GM18858 (cell line): ENCODE measurements at regions not wholly inside any gene's neighbourhood (a gene's known extent, or its start where the extent isn't known, plus 50 kb on each side); places are given as distances from the start of the nearest gene placed in this dataset.
"Not testable (repeated sequence)": the region's sequence is repeated elsewhere in the genome, so short reads cannot be mapped to it uniquely, and the experiment has no call there.

Source experiments
- ATAC-seq: cut with Tn5 transposase; IDR thresholded peaks from one replicate; pipeline ENCODE4 v1.9.1; 2021; ENCODE audit not compliant: unreplicated experiment

DNA sequence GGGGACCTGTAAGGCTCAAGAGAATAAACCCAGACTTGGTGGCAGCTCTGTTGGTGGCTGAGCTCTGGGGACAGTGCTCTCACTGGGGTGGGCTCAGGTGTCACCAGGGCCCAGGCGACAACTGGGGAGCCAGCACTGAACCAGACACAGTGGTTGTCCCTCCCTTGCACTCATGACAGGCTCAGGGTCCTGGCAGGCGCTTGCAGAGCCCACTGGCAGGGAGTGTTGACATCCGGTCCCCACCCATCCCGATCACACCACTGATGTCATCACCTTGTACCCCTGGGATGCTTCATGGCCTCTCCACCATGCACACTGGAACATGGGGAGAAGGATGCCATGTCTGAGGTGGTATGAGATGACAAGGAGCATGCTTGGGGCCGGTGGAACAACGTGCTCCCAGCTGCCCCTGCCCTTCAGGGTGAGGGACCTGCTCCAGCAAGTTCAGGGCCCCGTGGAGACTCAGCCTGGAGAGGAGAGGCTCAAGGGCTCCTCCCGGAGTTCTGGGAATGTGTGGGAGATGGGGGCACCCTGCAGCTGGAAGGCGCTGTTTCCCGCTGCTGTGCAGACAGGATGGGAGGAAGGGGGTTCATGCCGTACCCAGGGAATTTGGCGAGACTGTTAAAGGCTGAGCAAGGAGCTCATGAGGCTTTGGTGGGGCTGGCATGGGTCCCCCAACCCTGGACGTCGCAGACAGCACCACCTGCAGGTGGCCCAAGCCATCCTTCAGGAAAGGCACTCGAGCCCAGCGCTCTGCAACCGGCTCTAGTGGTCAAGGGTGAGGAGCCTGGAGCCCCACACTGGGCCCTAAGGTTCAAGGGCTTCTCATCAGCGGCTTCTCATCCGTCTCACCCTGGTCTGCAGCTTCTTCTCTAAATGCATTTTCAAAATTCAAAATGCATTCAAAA, 141.1 kb upstream of the ZNF469 start:
- not testable (repeated sequence) for ATAC-seq

DNA sequence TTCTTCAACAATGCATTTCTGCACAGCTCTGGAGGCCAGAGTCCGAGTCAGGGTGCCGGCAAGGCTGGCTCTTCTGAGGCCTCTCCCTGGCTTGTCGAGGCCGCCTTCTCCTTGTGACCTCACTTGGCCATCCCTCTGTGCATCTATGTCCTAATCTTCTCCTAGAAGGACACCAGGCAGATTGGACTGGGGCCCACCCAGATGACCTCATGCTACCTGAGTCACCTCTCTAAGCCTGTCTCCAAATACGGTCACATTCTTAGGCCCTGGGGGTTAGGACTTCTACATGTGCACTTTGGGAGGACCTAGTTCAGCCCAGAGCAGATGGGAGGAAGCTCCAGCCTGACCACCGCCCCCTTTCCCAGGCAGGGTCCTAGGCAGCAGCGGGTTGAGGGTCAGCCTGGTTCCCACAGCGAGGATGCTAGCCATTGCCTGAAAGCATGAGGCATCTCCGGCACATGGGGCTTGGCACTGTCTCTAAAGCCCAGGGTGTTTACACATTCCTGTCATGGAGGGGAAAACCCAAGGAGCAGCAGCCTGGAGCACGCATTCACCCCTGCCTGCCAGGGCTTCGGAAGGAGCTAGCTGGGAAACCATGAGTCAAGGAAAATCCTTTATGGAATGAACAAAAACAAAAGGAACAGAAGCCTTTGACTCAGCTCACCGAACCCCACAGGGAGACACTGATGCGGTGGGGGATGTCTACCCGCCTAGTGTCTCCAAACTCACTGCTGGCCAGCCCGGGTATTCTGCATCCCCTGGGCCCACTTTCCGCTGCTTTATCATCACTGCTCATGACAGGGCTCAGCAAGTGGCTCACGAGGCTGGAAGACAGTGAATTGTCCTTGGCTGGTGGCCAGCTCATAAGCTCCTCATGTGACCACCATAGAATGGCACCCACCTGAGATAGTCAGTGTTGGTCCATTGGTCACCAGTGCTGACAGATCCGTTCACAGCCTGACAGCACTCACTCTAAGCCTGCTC, 140.2 kb upstream of the ZNF469 start:
- ATAC-seq = not testable (repeated sequence)

DNA sequence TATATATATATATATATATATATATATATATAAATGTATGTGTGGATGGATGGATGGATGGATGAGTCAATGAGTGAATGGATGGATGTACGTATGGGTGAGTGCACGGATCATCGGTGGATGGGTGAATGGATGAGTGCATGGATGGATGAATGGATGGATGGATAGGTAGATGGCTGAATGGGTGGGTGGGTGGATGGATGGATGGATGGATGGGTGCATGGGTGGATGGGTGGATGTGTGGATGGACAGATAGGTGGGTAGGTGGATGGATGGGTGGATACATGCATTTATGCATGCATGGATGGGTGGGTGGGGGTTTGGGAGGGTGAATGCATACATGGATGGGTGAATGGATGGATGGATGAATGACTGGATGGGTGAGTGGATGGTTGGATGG, 138.8 kb upstream of the ZNF469 start:
- ATAC-seq = not testable (repeated sequence)

DNA sequence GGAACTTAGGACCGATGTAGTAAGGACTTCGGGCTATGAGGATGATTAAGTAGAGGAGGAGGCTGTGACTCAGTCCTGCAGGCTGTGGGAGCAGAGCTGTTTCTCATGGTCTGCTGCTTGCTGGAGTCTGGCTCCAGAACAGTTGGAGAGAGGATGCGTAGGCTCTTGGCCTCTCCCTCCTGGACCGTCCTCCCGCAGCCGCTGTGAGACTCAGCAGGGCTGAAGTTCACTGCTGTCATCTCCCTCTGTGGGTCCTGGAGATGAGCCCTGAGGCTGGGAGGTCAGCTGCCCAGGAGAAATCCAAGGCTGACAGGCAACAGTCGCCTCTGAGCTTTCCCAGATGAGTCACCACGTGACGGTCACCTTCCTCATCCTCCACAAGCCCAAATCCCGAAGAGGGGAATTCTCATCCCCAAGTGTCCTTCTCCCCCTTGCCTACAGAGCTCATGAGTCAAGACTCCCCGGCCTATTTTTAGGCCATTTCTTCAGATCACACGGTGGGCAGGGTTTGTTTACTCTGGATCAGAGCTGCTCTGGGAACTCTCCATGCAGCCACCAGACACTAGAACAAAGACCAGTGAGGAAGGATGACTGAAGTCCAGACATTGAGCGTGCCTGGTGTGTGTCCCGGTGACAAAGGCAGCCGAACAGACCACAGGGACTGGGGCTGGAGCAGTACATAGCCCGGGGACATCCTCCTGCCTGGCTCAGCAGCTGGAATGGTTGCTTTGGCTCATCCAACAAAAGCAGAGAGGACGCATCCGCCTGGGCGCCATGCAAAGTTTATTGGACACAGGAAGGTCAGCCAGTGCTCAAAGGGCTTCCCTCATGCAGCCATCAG, 137.3 kb upstream of the ZNF469 start:
- ATAC-seq = not testable (repeated sequence)

DNA sequence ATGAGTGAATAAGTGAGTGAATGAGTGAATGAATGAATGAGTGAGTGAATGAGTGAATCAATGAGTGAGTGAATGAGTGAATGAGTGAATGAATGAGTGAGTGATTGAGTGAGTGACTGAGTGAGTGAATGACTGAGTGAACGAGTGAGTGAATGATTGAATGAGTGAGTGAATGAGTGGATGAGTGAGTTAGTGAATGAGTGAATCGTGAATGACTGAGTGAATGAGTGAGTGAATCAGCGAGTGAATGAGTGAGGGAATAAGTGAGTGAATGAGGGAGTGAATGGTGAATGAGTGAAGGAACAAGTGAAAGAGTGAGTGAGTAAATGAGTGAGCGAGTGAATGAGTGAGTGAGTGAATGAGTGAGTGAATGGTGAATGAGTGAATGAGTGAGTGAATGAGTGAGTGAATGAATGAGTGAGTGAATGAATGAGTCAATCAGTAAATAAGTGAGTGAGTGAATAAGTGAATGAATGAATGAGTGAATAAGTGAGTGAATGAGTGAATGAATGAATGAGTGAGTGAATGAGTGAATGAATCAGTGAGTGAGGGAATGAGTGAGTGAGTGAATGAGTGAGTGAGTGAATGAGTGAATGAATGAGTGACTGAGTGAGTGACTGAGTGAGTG, 135.7 kb upstream of the ZNF469 start:
- ATAC-seq = not testable (repeated sequence)

DNA sequence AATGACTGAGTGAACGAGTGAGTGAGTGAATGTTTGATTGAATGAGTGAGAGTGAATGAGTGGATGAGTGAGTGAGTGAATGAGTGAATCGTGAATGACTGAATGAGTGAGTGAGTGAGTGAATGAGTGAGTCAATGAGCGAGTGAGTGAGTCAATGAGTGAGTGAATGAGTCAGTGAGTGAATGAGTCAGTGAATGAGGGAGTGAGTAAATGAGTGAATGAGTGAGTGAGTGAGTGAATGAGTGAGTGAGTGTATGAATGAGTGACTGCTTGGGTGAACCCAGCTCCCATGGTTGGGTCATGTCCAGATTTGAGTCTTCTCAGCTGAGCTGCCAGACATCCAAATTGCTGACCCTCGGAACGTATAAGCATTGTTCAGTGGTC, 135.2 kb upstream of the ZNF469 start:
- not testable (repeated sequence) for ATAC-seq

DNA sequence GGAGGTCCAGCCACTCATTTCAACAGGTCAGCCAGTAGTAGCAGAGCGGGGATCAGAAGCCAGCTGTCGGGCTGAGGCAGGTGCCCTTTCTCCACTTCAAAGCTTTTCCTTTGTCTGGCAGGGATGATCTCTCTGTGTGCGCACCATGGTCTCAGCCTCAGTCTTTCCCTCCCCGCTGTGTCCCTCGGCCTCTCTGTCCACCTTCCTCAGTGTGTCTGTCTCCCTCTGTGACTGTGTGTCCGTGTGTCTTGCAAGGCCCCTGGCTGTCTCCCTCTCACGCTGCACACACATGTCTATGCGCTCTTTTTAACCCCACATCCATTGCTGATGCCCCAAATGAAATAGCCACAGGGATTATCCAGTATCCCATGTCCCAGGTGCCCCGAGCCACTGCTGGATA, 134.0 kb upstream of the ZNF469 start:
- ATAC-seq = not testable (repeated sequence)

DNA sequence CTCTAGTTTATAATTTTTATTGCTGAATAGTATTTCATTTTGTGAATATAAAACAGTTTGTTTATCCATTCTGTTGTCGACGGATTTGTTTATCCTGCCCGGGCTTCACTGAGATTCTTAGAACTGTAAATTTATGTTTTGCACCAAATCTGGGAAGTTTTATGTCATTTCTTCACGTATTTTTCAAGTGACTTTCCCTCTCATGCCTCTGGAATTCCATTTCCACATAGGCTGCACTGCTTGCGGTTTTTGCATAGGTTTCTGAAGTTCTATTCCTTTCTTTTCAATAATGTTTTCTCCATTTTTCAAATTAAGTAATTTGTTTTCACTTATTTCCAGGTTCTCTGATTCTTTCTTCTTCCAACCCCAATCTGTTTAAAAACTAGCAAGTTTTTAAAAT, 132.4 kb upstream of the ZNF469 start:
- not testable (repeated sequence) for ATAC-seq

DNA sequence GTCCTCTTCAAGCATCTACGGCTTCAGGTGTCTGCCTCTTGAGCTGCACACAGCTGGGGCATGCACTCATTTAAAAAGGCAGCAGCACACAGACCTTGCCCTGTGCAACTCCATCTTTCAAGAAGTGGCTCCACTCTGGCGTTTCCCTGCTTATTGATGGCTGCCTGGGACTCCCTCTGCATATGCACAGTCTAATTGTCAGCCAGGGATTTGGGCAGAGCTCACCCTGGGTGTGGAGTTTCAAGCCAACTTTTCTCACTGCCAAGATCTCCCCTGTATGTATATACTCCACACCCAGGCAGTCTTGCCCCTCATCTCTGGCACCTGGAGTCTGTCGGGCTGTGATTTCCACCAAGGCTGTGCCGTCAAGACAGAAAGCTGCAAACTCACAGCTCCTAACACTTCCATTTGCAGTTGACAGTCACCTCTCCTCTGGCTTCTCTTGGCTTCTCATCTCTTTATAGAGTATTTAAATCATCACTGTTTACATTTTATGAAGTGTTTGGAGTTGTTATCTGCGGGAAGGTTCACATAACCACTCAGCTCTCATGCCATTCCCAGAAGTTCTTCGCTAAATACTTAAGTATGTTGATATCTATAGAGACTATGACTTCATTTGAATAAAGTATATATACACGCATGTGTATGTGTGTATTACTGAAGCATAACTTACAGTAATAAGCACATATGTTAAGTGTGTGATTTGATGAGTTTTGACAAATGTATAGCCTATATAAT, 130.5 kb upstream of the ZNF469 start:
- not testable (repeated sequence) for ATAC-seq

DNA sequence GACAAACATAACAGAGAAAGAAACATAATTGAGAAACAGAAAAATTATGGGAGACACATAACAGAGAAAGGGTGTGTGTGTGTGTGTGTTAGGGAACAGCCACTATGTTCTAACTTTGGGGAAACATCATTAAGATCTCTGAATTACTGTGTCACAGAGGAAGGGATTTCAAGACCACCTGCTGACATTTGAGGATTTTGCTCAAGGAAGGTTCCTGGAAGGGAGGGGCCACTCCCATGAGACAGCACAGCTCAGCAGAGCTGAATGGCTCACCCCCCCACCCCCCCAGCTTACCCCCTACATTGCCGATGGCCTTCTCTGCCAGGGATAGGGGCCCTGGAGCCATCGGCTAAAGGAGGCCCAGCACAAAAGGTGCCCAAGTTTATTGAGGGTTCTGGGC, 124.6 kb upstream of the ZNF469 start:
- ATAC-seq = not testable (repeated sequence)

DNA sequence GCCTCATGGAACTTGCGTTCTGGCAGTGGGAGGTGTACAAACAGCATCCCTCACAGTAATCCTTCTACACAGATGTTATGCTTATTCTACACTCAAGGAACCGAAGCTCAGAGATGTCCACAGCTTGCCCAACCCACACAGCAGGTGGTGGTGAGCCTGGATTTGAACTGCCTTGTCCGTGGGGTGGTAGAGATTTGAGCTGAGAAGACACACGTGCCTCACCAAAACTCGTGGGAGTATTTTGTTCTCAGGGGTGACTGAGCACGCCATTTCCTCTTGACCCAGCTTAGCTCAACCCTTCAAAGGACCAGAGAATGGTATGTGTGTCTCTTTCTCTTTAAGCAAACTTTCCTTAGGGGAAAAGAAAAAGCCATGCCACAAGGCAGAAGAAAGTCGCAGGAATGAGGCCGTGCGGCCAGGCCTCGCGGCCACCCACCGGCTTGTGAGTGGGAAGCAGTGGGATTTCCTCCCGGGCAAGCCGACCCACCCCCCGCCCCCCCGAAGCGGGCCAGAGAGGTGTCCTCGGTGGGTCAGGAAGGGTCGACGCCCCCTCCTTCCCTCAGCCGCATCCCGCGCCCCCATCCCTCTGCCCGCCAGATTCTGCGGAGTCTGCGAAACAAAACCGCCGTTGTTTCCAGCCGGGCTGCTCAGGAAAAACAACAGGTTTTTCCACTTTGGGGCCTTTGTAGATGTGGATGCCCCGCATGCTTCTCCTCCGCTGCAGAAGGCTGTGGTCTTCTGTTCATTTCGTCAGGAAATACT, 123.8 kb upstream of the ZNF469 start:
- not testable (repeated sequence) for ATAC-seq

DNA sequence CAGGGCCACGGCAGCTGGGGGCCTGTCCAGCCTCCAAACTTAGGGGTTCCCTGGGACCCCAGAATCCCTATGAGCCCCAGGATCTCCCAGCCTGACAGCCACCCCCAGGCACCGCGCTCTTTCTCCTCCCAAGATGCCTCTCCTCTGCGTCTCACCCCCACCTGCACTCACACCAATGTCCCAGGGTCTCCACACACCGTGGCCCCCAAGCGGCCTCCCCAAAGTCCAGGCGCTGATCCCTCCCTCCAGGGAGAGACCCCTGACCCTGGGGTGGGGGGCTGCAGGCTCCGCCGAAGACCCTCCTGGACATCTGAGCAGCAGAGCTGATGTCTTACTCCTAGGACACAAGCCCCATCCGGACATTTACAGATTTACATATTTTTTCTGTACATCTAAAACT, 123.2 kb upstream of the ZNF469 start:
- ATAC-seq = not testable (repeated sequence)

DNA sequence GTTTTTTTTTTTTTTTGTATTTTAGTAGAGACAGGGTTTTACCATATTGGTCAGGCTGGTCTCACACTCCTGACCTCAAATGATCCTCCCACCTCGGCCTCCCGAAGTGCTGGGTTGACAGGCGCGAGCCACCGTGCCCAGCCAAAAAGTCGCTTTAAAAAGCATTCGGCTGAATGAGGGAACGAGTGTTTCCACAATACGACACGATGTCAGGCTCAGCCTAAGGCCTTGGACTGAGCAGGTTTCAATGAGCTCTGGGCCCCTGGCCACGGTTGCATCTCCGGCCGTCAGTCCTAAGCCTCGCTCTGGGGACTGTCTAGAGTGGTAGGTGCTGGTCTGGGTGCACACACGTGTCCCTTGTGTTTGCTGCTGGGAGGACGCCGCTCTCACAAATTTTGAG, 122.6 kb upstream of the ZNF469 start:
- ATAC-seq = not testable (repeated sequence)

DNA sequence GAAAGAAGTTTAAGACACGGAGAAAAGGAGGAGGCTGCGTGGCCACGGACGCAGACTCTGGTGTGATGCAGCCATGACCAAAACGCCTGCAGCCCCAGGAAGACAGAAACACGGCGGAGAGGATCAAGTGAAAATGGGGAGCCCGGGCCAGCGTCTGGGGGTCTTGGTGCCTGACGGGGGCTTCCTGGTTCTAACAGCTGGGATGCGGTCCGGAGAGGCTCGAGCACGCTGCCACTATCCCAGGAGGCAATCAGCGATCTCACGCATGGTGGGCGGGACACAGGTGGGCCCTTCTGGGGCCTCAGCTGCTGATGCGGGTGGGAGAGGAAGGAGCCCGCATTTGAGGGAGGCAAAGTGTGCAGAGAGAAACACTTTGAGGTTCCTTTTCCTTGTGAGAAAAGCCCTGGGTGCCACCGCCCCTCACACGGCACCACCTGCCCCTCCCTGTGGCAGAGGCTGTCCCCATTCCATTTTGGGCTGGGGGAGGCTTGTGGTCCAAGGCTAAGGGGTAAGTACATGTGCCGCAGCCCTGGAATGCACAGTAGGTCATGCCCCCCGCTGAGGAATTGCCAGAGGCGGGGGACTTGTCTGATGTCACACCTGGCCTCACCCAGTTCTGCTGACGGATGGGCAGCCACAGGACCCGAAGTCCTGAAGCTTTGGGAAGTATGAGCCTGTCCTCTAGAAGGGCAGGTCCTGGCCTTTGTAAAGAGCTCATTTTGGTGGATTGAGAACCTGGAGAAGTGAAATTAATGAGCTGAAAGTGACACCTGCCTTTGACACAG, 121.7 kb upstream of the ZNF469 start:
- not testable (repeated sequence) for ATAC-seq

DNA sequence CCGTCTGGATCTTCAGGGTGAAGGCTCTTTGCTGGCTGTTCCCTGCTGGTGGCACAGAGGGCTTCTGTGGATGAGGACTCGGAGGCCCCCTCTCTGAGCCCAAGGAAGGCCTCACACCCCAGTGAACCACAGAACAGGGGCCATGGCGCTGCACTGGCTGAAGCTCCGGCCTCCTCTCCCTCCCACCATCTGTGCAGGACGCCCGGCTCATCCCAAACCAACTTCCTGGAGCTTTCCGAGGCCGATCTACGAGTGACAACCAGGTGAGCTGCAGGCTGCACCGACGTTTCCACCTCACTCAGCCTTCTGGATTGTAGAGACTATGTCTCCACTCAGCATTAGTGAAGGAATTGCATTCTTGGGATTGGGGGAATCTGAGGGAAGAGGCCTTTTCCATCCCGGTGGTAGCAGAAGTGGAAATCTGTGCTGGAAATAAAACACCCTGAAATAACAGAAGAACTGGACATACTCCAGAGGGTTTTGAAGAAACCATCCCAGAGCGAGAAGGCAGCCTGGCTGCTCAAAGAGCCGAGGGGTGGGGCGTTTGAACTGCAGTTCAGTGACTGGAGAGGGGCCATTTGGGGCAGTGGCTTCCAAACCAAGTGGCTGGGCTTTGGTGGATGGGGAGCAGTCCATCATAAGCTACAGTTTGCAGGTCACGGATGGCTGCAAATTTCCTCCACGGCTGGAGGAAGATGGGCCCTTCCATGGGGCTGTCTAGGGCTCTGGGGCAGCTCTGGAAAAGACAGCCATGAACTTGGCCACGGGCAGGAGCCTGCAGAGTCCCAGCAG, 120.7 kb upstream of the ZNF469 start:
- not testable (repeated sequence) for ATAC-seq

DNA sequence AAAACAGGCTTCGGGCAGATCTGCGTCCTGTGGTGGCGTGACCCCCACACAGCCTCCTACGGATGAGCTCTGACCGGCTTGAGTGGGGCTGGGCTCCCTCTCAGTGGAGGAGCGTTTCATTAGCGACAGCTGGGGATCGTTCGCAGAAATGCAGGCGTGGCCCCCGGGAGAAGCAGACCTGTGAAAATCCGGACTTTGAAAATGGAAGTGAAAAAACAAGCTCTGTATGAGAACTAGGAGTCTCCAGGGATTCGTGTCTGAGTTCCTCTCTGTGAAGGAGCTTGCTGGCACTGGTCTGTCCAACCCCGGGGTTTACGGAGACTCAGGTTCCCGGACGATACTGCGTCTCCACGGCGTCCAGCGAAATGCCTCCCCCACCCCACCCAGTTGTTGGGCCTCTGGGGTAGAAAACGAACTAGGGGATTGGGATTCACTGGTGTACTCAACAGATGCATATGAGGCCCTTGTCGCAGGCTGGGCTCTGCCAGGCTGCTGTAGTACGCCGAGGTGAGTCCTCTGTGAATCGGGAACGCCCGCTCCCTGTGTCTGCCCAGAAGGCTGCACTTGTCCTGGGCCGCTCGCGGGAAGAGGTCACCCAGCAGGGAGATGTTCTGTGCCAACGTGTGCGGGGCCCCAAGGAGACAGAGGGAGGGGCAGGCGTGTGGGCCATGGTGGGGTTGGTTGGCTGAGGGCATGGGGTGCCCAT, 119.7 kb upstream of the ZNF469 start:
- ATAC-seq = not testable (repeated sequence)
